T1000 (cell line): ENCODE measurements at regions not wholly inside any gene's neighbourhood (a gene's known extent, or its start where the extent isn't known, plus 50 kb on each side); places are given as distances from the start of the nearest gene placed in this dataset.
A peak's percentile ranks its signal among the peaks of the same experiment; 100 is the strongest.
"Not testable (repeated sequence)": the region's sequence is repeated elsewhere in the genome, so short reads cannot be mapped to it uniquely, and the experiment has no call there.

ENCODE experiments used
- DNase-seq: peaks from one replicate; lab custom pipeline; 2025; ENCODE audit warnings: mixed read lengths; lab: John Stamatoyannopoulos, UW

DNA sequence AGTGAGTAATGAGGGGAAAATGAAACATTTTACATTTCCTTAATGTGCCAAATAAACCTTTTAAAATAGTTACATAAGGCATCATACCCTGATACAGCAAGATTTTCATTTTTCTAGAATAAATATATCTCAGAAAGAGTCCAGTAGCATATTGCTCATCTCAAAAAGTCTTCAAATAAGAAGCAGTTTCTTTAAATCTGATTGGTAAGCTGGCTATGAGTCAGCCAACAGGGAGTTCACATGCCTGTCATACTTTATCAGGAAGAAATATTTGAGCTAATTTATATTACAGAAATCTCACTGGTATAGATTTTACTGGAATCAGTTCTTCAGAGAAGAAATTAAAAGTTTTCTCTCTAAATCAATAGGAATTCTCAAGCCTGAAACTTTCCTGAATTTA lies 258.1 kb downstream of the C11orf87 start:
- DNase-seq, result no peak

- DNase-seq, result not testable (repeated sequence)
Measured at GRCh38 chr11:109682788-109683187, 260.8 kb downstream of the C11orf87 start.

DNA sequence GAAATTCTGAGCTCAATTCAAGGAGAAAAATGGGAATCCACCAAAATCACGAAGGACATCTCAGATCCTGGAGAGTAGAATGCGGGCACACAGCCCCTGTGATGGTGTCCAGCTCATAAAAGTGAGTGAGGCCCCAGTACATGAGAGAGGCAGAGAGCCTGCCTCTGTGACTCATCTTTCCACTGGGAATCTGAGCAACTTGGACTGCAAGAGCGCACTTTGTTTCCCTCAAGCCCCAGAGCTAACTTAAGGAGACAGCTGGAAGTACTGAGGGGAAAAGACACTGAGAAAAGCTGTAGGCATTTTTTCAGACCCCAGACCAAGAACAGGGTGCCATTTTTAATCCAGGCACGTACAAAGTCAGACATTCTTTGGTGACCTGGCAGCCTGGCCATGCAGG lies 273.7 kb downstream of the C11orf87 start:
- peak; percentile 8 for DNase-seq

DNA sequence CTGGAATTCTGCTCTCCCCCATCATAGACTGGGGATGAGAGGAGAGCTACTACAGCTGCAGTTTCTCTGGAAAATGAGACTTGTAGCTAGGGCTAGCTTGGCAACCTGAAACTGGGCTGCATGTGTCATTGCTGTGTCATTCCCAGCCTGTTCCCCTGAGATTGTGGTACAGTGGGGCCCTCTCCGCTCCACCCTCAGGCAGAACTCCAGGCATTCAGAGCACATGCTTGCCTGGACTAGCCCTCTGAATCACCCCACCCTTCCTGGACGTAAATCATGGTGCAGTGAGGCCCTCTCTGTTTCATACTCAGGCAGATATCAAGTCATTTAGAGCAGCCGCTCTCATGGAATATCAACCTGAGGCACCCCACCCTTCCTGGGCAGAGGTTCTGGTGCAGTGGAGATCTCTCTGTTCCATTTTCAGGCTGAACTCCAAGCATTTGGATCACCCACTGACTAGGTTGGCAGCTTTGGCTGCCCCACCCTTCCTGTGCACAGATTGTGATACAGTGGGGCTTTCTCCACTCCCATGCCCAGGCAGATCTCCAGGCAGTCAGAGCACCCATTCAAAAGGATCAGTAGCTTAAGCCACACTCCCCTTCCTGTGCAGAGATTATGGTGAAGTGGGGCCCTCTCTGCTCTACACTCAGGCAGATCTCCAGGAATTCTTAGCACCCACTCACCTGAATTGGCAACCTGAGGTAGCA lies 274.4 kb downstream of the C11orf87 start:
- peak; percentile 65 for DNase-seq

DNA sequence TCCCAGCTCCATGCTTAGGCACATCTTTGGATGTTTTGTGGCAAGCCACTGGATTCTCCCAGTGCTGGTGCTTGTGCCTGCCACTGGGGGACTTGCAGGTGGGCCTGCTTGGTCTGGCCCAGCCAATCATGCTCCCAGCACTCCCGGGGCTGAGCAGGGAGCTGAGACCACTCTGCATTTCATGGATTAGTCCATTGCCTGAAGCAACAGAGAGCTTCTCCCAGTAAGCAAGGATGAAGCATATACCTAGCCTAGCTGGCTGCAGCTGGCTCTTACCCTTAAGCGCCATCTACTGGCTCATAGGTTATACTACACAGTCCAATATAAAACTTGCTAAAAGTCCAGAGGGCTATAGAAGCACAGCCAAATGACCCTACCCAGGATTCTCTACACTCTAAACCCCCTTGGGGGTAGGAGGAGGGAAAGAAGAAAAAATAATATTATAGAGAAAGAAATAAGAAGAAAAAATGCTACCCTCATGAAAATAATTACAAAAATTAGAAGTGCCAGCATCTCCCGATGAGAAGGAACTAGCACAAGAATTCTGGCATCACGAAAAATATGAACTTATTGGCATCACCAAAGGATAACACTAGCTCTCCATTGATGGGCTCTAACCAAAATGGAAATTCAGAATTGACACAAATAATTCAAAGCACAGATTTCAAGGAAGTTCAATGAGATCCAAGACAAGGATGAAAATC lies 275.3 kb downstream of the C11orf87 start:
- no peak for DNase-seq

- no peak for DNase-seq
Measured at GRCh38 chr11:109698237-109698636, 276.2 kb downstream of the C11orf87 start.

- no peak for DNase-seq
Measured at GRCh38 chr11:109704432-109704831, 282.4 kb downstream of the C11orf87 start.

GRCh38 chr11:109706945-109707344 lies 285.0 kb downstream of the C11orf87 start:
- DNase-seq, result no peak

GRCh38 chr11:109707411-109707810 lies 285.4 kb downstream of the C11orf87 start:
- DNase-seq, result no peak

GRCh38 chr11:109708184-109708583 lies 286.2 kb downstream of the C11orf87 start:
- DNase-seq, result no peak

DNA sequence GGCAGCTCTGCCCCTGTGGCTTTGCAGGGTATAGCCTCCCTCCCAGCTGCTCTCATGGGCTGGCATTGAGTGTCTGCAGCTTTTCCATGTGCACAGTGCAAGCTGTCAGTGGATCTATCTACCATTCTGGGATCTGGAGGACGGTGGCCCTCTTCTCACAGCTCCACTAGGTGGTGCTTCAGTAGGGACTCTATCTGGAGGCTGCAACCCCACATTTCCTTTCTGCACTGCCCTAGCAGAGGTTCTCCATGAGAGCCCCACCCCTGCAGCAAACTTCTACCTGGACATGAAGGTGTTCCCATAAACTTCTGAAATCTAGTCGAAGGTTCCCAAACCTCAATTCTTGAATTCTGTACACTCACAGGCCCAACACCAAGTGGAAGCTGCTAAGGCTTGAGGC lies 292.5 kb downstream of the C11orf87 start:
- not testable (repeated sequence) for DNase-seq

DNA sequence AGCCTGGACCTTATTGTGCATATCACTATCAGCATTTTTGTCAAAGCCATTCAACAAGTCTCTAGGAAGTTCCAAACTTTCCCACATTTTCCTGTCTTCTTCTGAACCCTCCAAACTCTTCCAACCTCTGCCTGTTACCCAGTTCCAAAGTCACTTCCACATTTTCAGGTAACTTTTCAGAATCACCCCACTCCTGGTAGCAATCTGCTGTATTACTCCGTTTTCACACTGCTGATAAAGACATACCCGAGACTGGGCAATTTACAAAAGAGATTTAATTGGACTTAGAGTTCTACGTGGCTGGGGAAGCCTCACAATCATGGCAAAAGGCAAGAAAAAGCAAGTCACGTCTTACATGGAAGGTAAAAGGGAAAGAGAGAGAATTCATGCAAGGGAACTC lies 293.4 kb downstream of the C11orf87 start:
- not testable (repeated sequence) for DNase-seq

- no peak for DNase-seq
Measured at GRCh38 chr11:109726061-109726460, 304.1 kb downstream of the C11orf87 start.

GRCh38 chr11:109728056-109728455 lies 306.1 kb downstream of the C11orf87 start:
- no peak for DNase-seq

DNA sequence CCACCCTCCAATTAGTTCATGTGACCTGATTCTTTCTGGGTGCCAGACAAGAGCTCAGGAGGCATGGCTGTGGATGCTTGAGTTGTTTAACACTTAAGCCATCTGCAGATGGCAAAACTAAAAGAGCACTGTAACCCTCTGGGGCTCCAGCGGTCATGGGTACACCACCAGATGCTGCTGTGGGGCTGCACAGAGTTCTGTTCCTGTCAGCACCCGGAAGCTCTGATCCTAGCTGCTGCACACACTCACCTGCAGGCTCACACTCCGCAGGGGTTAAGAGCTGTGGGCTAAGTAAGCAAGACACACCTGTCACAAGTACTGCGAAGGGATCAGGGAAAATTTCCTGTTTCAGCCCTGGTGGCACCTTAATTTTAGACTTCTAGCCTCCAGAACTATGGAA lies 307.8 kb downstream of the C11orf87 start:
- no peak for DNase-seq

- no peak for DNase-seq
Measured at GRCh38 chr11:109730669-109731068, 308.7 kb downstream of the C11orf87 start.

- DNase-seq, result no peak
Measured at GRCh38 chr11:109731451-109731850, 309.5 kb downstream of the C11orf87 start.

DNA sequence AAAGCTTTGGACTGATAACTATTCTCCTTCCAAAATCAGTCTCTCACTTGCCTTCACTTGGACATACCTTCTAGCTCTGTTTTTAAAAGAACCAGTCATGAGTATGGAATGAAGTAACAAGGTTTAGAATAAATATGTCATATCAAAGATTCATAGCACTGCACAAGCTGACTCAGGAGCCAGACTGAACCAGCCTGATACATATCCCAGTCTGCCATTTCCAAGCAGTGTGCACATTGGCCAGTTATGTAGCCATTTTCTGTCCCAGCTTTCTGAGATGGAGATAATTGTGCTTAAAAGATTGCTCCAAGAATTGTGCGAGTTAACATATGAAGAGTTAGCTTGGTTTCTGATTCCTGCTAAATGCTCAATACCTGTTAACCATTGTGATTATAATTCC lies 311.3 kb downstream of the C11orf87 start:
- no peak for DNase-seq

DNA sequence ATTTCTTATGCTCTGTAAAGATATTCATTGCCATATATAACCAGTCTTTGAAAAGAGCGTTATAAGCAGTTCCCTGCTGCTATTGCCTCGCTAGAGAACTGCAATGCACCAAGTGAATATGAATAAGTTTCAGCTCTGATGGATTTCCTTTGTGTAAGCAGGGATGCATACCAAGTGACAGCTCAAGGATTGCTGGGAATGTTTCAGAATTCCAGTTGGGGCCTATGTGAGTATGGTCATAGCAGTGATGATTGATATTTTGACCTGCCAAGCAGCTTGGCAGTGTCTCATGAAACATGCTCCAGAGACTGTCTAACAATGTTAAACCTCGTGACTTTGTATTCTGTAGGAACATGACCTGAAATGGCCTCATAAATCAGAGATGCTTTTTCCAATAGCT lies 312.6 kb downstream of the C11orf87 start:
- no peak for DNase-seq

DNA sequence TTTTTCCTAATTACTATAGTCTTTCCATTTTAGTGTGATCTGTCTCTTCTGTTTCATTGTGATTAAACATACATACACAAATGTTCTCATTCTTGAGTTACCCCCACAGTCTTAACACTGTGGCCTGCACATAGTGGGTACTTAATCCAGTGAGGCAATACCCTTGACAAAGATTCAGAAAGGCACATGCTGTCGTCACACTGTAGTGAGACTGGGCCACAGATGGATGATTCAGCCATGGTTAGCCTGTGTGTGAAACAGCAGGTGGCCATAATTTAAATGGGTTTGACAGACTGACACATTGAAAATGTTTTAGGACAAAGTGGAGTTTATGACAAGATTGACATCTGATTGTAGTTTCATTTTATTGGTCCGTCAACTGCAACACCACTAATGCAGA lies 313.1 kb downstream of the C11orf87 start:
- no peak for DNase-seq

DNA sequence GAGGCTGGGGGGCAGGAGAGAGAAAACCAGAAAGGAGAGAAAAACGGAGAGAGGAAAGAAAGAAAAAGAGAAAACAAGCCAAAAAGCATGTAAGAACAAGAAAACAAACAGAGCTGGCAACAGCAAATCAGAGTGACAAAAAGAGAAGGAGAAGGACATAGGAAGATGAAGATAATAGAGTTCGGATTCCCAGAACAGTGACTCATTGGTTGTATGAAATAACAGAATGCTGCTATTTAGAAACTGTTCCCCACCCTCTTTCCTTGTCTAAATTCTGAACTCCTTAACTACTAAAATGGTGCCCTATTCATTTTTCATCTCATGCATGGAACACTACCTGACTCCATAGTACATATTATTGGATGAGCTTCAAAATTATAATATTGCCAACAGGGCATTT lies 317.4 kb downstream of the C11orf87 start:
- DNase-seq, result no peak

GRCh38 chr11:109745996-109746625 lies 324.1 kb downstream of the C11orf87 start:
- no peak for DNase-seq

- no peak for DNase-seq
Measured at GRCh38 chr11:109747839-109748238, 325.8 kb downstream of the C11orf87 start.
